ENCODE measurements at regions not wholly inside any gene's neighbourhood (a gene's known extent, or its start where the extent isn't known, plus 50 kb on each side); places are given as distances from the start of the nearest gene placed in this dataset.
"Not testable (repeated sequence)": the region's sequence is repeated elsewhere in the genome, so short reads cannot be mapped to it uniquely, and the experiment has no call there.

GRCh38 chr5:108536321-108536720 is 154.4 kb upstream of the FBXL17 start:
- intact Hi-C loops (cut with micrococcal nuclease) = no loop called here
- POLR2A ChIA-PET = no interaction called here

GRCh38 chr5:108532129-108532445 is 150.2 kb upstream of the FBXL17 start:
- intact Hi-C loops (cut with micrococcal nuclease); H3K79me2 ChIP-seq (ENCODE audit: insufficient read depth, low read length); H2AFZ ChIP-seq (ENCODE audit: low read depth, low read length, poor library complexity, severe bottlenecking); H3K9ac ChIP-seq (ENCODE audit: low read length); H3K4me1 ChIP-seq (ENCODE audit: control insufficient read depth in 1 of 2, insufficient read depth in 2 of 2, low read length in 2 of 2); H3K36me3 ChIP-seq (ENCODE audit: control insufficient read depth in 1 of 2, insufficient read depth in 2 of 2, low read length in 2 of 2); POLR2A ChIA-PET; H3K4me3 ChIP-seq (replicated peaks in 1 of 2; ENCODE audit: low read depth in 1 of 2, low read length in 2 of 2); DNase-seq (ENCODE audit: low read depth, low spot score); CTCF ChIA-PET; H3K9me3 ChIP-seq (ENCODE audit: control insufficient read depth in 1 of 2, insufficient read depth in 1 of 2, low read depth in 1 of 2, low read length in 2 of 2); H3K4me2 ChIP-seq (ENCODE audit: low read length); H3K27ac ChIP-seq (ENCODE audit: low read depth, low read length); ATAC-seq; H4K20me1 ChIP-seq (ENCODE audit: insufficient read depth); H3K27me3 ChIP-seq (ENCODE audit: insufficient read depth, low read length); H3K9me2 ChIP-seq (ENCODE audit: insufficient read depth); BruUV-seq (replicated peaks); RAD21 ChIA-PET (ENCODE audit: low non-redundant PET in 1 of 2, low total read pairs in 2 of 2, uncharacterized antibody in 2 of 2, unreplicated experiment in 2 of 2): not testable (repeated sequence)

More at GRCh38 chr5:108536321-108536720, 154.4 kb upstream of the FBXL17 start:
- ATAC-seq (no peak), DNase-seq (ENCODE audit: low read depth, low spot score) (no peak)
- ChIA-PET RAD21 (ENCODE audit: low non-redundant PET in 1 of 2, low total read pairs in 2 of 2, uncharacterized antibody in 2 of 2, unreplicated experiment in 2 of 2) (no interaction called here), CTCF (no interaction called here)
- H4K20me1 ChIP-seq (ENCODE audit: insufficient read depth) = no peaks in the 10 kb centered on the region
- no peaks in the 10 kb centered on the region for H3K79me2 ChIP-seq (ENCODE audit: insufficient read depth, low read length)
- H2AFZ ChIP-seq (ENCODE audit: low read depth, low read length, poor library complexity, severe bottlenecking) = no peak overlapping the region
- H3K27ac ChIP-seq (ENCODE audit: low read depth, low read length) = no peak overlapping the region
- TF ChIP-seq FOSL1 (IDR thresholded peaks at IDR 0.05; ENCODE audit: low read depth) = no peak
- TF ChIP-seq ZBTB33 (IDR thresholded peaks at IDR 0.05; ENCODE audit: extremely low read depth, insufficient replicate concordance, low read length) = no peak
- TF ChIP-seq REST (IDR thresholded peaks at IDR 0.05; ENCODE audit: low read depth) = no peak
- TF ChIP-seq ELF1 (IDR thresholded peaks at IDR 0.05; ENCODE audit: borderline replicate concordance, low read depth) = no peak
- TF ChIP-seq POLR2AphosphoS5 (IDR thresholded peaks at IDR 0.05; ENCODE audit: low read depth, low read length) = no peak
- no peak for TF ChIP-seq YY1 (IDR thresholded peaks at IDR 0.05; ENCODE audit: extremely low read depth, insufficient replicate concordance, low read depth, low read length)
- BruUV-seq (replicated peaks) = no TSS peak
- H3K27me3 ChIP-seq (ENCODE audit: insufficient read depth, low read length) = no peaks in the 10 kb centered on the region
- no peak overlapping the region for H3K4me3 ChIP-seq (replicated peaks in 1 of 2; ENCODE audit: low read depth in 1 of 2, low read length in 2 of 2)
- H3K9me2 ChIP-seq (ENCODE audit: insufficient read depth) = no peaks in the 10 kb centered on the region
- H3K36me3 ChIP-seq (ENCODE audit: control insufficient read depth in 1 of 2, insufficient read depth in 2 of 2, low read length in 2 of 2) = no peaks in the 10 kb centered on the region
- no peak overlapping the region for H3K4me2 ChIP-seq (ENCODE audit: low read length)
- H3K9ac ChIP-seq (ENCODE audit: low read length) = no peak overlapping the region
- H3K9me3 ChIP-seq (ENCODE audit: control insufficient read depth in 1 of 2, insufficient read depth in 1 of 2, low read depth in 1 of 2, low read length in 2 of 2) = no peaks in the 10 kb centered on the region
- H3K4me1 ChIP-seq (ENCODE audit: control insufficient read depth in 1 of 2, insufficient read depth in 2 of 2, low read length in 2 of 2) = no peaks in the 10 kb centered on the region
